ENCODE measurements at regions not wholly inside any gene's neighbourhood (a gene's known extent, or its start where the extent isn't known, plus 50 kb on each side); places are given as distances from the start of the nearest gene placed in this dataset.

- TF ChIP-seq CTCF (IDR thresholded peaks at IDR 0.05 in 2 of 3, conservative IDR thresholded peaks at IDR 0.05 in 1 of 3; ENCODE audit: control insufficient read depth in 2 of 3, extremely low read depth in 1 of 3, insufficient read depth in 1 of 3, low read depth in 3 of 3, low read length in 3 of 3) (no peak), FOXK2 (IDR thresholded peaks at IDR 0.05) (no peak), MAX (IDR thresholded peaks at IDR 0.05; ENCODE audit: low read depth, low read length) (no peak), ESRRA (IDR thresholded peaks at IDR 0.05; ENCODE audit: low read length) (no peak), EZH2 (IDR thresholded peaks at IDR 0.05; ENCODE audit: borderline replicate concordance, control insufficient read depth, low read depth, low read length) (no peak), STAT1 (conservative IDR thresholded peaks at IDR 0.05) (no peak), CHD1 (IDR thresholded peaks at IDR 0.05; ENCODE audit: low read depth, low read length) (no peak), CHD2 (IDR thresholded peaks at IDR 0.05; ENCODE audit: borderline replicate concordance, low read depth, low read length) (no peak)
Measured at GRCh38 chr9:80496901-80497556, 925.3 kb downstream of the TLE4 start.

All from GM12878 (cell line).